Gastrocnemius medialis (tissue), 4 donors: ENCODE measurements at regions not wholly inside any gene's neighbourhood (a gene's known extent, or its start where the extent isn't known, plus 50 kb on each side); places are given as distances from the start of the nearest gene placed in this dataset.

Experiments
- CTCF ChIP-seq, 5 experiments: fragments of 450-650 bp in 3 of 5; fragments of 200-600 bp in 2 of 5; sonication (generic) in 2 of 5; IDR thresholded peaks in 4 of 5; conservative IDR thresholded peaks in 1 of 5; 1 replicate in 4 of 5; 2 replicates in 1 of 5; pipeline ENCODE4 v1.5.1; 2016 to 2019; ENCODE audit warnings: antibody characterized with exemption in 5 of 5, mild to moderate bottlenecking in 3 of 5, moderate library complexity in 3 of 5
- POLR2A ChIP-seq, 2 donors: fragments of 450-650 bp; IDR thresholded peaks; one replicate each; pipeline ENCODE4 v1.6.1; 2017; ENCODE audit warnings: antibody characterized with exemption in 2 of 2, mild to moderate bottlenecking in 2 of 2, moderate library complexity in 2 of 2

DNA sequence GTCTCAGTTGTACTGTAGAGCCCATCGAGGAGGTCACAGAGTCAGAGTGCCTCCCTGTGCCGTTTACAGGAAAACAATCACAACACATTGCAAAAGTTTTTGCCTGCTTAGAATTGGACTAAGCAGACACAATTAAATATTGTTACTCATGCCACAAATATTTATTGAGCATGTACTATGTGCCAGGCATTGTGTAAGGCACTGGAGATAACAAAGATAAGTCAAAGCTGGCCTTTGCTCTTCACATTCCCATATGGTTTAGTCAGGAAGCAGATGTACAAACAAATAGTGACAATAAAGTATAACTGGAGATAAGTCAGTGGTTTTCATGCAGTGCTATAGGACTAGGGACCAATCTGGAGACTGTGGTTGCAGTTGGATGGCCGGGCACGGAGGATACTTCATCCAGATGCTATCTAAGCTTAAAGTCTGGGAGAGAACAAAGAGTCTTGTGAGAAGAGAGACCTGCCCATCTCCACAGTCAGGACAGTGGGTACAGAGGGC lies 550.7 kb downstream of the INSC start:
- TF ChIP-seq CTCF (IDR thresholded peaks at IDR 0.05 in 4 of 5, conservative IDR thresholded peaks at IDR 0.05 in 1 of 5) (no peak), POLR2A (IDR thresholded peaks at IDR 0.05) (no peak)
